NCI-H128 (cell line): ENCODE measurements at regions not wholly inside any gene's neighbourhood (a gene's known extent, or its start where the extent isn't known, plus 50 kb on each side); places are given as distances from the start of the nearest gene placed in this dataset.

ENCODE experiments used
- DNase-seq: peaks from one replicate; lab custom pipeline; 2025; ENCODE audit not compliant: unreplicated experiment; lab: John Stamatoyannopoulos, UW

- DNase-seq, result no peak
Observed at GRCh38 chr2:217392930-217393584, 533.2 kb upstream of the TNP1 start.

- DNase-seq, result no peak
Observed at GRCh38 chr2:217387776-217388387, 528.0 kb upstream of the TNP1 start.

- DNase-seq, result no peak
Observed at GRCh38 chr2:217386041-217386440, 526.2 kb upstream of the TNP1 start.

- DNase-seq, result no peak
Observed at GRCh38 chr2:217383620-217384019, 523.8 kb upstream of the TNP1 start.

- DNase-seq, result no peak
Observed at GRCh38 chr2:217382794-217383193, 522.9 kb upstream of the TNP1 start.

GRCh38 chr2:217379807-217380206, 519.9 kb upstream of the TNP1 start:
- DNase-seq, result no peak

GRCh38 chr2:217372794-217373193, 512.9 kb upstream of the TNP1 start:
- no peak for DNase-seq

- DNase-seq, result no peak
Observed at GRCh38 chr2:217371781-217372213, 511.9 kb upstream of the TNP1 start.

- no peak for DNase-seq
Observed at GRCh38 chr2:217370391-217370790, 510.5 kb upstream of the TNP1 start.

GRCh38 chr2:217367464-217367863, 507.6 kb upstream of the TNP1 start:
- no peak for DNase-seq

GRCh38 chr2:217366966-217367365, 507.1 kb upstream of the TNP1 start:
- DNase-seq, result no peak

GRCh38 chr2:217366266-217366895, 506.5 kb upstream of the TNP1 start:
- DNase-seq, result no peak

- no peak for DNase-seq
Observed at GRCh38 chr2:217365656-217366055, 505.8 kb upstream of the TNP1 start.

- DNase-seq, result no peak
Observed at GRCh38 chr2:217364224-217364623, 504.4 kb upstream of the TNP1 start.

- DNase-seq, result no peak
Observed at GRCh38 chr2:217363470-217363869, 503.6 kb upstream of the TNP1 start.

GRCh38 chr2:217362710-217363109, 502.8 kb upstream of the TNP1 start:
- no peak for DNase-seq

- DNase-seq, result no peak
Observed at GRCh38 chr2:217362286-217362685, 502.4 kb upstream of the TNP1 start.

GRCh38 chr2:217361483-217361880, 501.6 kb upstream of the TNP1 start:
- no peak for DNase-seq

GRCh38 chr2:217360781-217361482, 501.1 kb upstream of the TNP1 start:
- DNase-seq, result no peak

GRCh38 chr2:217360111-217360510, 500.2 kb upstream of the TNP1 start:
- no peak for DNase-seq

GRCh38 chr2:217357886-217358620, 498.2 kb upstream of the TNP1 start:
- DNase-seq, result no peak
